Suprapubic skin (tissue), 4 donors: ENCODE measurements at regions not wholly inside any gene's neighbourhood (a gene's known extent, or its start where the extent isn't known, plus 50 kb on each side); places are given as distances from the start of the nearest gene placed in this dataset.

Source experiments
- DNase-seq, 2 donors: peaks; one replicate each; pipeline ENCODE4 v3.0.0-alpha.2; 2019; ENCODE audit warnings: low spot score in 2 of 2
- H3K27ac ChIP-seq: fragments of 200-600 bp; sonication (generic); one replicate; pipeline ENCODE4 v1.5.1; 2019
- H3K27me3 ChIP-seq: fragments of 200-600 bp; sonication (generic); one replicate; pipeline ENCODE4 v1.5.1; 2019
- H3K36me3 ChIP-seq: fragments of 200-600 bp; sonication (generic); one replicate; pipeline ENCODE4 v1.5.1; 2019
- H3K4me1 ChIP-seq: fragments of 200-600 bp; sonication (generic); one replicate; pipeline ENCODE4 v1.5.1; 2019
- H3K4me3 ChIP-seq: fragments of 200-600 bp; sonication (generic); one replicate; pipeline ENCODE4 v1.5.1; 2019; ENCODE audit warnings: mild to moderate bottlenecking
- H3K9me3 ChIP-seq: fragments of 200-600 bp; sonication (generic); one replicate; pipeline ENCODE4 v1.5.1; 2019
- EP300 ChIP-seq: sonication (generic); formaldehyde crosslinking; IDR thresholded peaks from one replicate; pipeline ENCODE4 v1.6.1; 2017; ENCODE audit warnings: antibody characterized with exemption
- POLR2A ChIP-seq, 2 donors: fragments of 450-650 bp; IDR thresholded peaks; one replicate each; pipeline ENCODE4 v1.6.1; 2017; ENCODE audit warnings: antibody characterized with exemption in 2 of 2, mild to moderate bottlenecking in 2 of 2, moderate library complexity in 2 of 2
- POLR2AphosphoS5 ChIP-seq, 3 donors: sonication (generic); formaldehyde crosslinking; IDR thresholded peaks; one replicate each; pipeline ENCODE4 v1.6.1; 2017; ENCODE audit warnings: antibody characterized with exemption in 3 of 3
- WGBS: methylation state at CpG from one replicate; pipeline ENCODE4 v1.1.5; 2018; 5-methylcytosine and 5-hydroxymethylcytosine counted together
- TF ChIP-seq, protein P1 (sequence below), 2 donors: fragments of 200-600 bp in 1 of 2; fragments of 450-650 bp in 1 of 2; sonication (generic) in 1 of 2; IDR thresholded peaks; one replicate each; pipeline ENCODE4 v1.5.1; 2016 to 2019; ENCODE audit warnings: antibody characterized with exemption in 2 of 2, mild to moderate bottlenecking in 1 of 2, moderate library complexity in 1 of 2

DNA sequence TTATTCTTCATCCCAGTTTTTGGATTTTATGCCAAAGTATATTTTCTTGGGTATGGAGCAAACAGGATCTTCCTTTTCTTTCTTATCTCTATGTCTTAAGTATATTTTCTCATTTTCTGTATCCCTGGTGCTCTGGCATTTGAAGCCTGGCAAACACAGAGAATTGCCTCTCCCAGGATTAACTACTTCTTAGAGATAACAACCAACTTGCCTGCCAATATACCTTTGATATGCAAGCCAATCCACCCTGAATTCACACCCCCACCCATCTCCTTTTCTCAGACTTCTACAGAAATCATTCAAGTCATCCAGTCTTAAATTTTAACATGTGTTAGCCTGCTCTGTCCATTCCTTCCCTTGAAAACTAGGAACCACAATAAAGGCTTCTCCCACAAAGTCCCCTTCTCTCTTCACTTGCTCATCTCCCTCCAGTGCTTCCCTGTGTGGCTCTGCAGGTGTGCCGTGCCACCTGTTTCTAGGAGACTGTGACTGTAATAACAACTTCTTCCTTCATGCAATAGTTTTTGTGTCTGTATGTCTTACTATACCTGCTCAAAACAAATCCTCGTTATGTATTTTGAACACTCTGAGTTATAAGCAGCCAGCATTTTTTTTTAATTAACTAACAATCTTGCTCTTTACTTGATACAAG lies 649.7 kb upstream of the RIOK2 start:
- Histone ChIP-seq H3K4me1 (peaks cover under 1% of the 10 kb centered on the region), H3K36me3 (no peaks in the 10 kb centered on the region), H3K27me3 (no peaks in the 10 kb centered on the region), H3K9me3 (peaks cover 4% of the 10 kb centered on the region), H3K4me3 (no peak overlapping the region), H3K27ac (no peak overlapping the region)
- TF ChIP-seq POLR2A (IDR thresholded peaks at IDR 0.05): no peak
- no peak for TF ChIP-seq POLR2AphosphoS5 (IDR thresholded peaks at IDR 0.05)
- TF ChIP-seq, protein P1, sequence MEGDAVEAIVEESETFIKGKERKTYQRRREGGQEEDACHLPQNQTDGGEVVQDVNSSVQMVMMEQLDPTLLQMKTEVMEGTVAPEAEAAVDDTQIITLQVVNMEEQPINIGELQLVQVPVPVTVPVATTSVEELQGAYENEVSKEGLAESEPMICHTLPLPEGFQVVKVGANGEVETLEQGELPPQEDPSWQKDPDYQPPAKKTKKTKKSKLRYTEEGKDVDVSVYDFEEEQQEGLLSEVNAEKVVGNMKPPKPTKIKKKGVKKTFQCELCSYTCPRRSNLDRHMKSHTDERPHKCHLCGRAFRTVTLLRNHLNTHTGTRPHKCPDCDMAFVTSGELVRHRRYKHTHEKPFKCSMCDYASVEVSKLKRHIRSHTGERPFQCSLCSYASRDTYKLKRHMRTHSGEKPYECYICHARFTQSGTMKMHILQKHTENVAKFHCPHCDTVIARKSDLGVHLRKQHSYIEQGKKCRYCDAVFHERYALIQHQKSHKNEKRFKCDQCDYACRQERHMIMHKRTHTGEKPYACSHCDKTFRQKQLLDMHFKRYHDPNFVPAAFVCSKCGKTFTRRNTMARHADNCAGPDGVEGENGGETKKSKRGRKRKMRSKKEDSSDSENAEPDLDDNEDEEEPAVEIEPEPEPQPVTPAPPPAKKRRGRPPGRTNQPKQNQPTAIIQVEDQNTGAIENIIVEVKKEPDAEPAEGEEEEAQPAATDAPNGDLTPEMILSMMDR (IDR thresholded peaks at IDR 0.05): no peak
- no peak for TF ChIP-seq EP300
- no peak for DNase-seq
- WGBS: 22% methylated on average over 2 of the region's 2 CpGs

DNA sequence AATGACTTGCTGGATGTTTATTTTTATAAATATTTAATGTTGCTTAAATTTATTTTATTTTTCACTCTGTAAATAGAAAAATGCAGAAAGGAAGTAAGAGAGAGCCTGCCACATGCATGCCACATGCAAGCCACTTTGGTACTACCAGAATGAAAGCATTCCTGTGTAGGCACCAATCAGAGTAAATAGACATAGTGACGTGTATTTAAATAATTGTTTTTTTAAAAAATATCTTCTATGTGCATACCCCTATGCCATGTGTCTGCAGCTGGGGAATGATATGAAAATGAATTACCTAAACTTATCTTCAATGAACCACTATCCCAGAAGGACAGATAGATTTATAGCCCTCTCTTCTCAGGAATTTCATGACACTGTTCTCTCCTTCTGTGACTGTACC lies 651.5 kb upstream of the RIOK2 start:
- H3K9me3 ChIP-seq: peaks cover 4% of the 10 kb centered on the region
- peaks cover 13% of the 10 kb centered on the region for H3K4me1 ChIP-seq
- no peak overlapping the region for H3K4me3 ChIP-seq
- DNase-seq: no peak
- H3K36me3 ChIP-seq: no peaks in the 10 kb centered on the region
- H3K27me3 ChIP-seq: no peaks in the 10 kb centered on the region
- 87% methylated on average over 1 of the region's 1 CpG for WGBS
- no peak overlapping the region for H3K27ac ChIP-seq
- TF ChIP-seq EP300 (no peak), POLR2A (IDR thresholded peaks at IDR 0.05) (no peak), POLR2AphosphoS5 (IDR thresholded peaks at IDR 0.05) (no peak)
- TF ChIP-seq, protein P1 (IDR thresholded peaks at IDR 0.05): no peak

DNA sequence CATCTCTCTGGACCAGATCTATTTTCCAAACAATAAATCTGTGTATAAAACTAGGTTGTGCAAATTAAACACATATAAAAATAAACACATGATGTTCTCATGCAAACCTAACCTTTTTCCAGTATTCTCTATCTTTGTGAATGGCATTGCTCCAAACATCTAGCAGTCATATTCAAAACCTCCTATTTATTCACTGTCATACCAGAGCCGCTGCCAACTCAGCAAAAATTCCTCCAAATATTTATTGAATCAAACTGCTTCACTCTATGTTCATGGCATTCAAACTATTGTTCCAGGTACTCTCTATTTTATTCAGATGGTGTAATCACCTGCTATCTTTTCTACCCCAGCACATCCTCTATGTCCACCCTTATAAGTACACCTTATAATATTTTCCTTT lies 652.1 kb upstream of the RIOK2 start:
- WGBS: 67% methylated on average over 1 of the region's 1 CpG
- TF ChIP-seq EP300: no peak
- no peak for TF ChIP-seq POLR2AphosphoS5 (IDR thresholded peaks at IDR 0.05)
- TF ChIP-seq POLR2A (IDR thresholded peaks at IDR 0.05): no peak
- TF ChIP-seq, protein P1 (IDR thresholded peaks at IDR 0.05): no peak
- Histone ChIP-seq H3K27ac (no peak overlapping the region), H3K4me3 (no peak overlapping the region), H3K36me3 (no peaks in the 10 kb centered on the region), H3K27me3 (no peaks in the 10 kb centered on the region), H3K9me3 (peaks cover 4% of the 10 kb centered on the region), H3K4me1 (peaks cover 13% of the 10 kb centered on the region)
- no peak for DNase-seq

DNA sequence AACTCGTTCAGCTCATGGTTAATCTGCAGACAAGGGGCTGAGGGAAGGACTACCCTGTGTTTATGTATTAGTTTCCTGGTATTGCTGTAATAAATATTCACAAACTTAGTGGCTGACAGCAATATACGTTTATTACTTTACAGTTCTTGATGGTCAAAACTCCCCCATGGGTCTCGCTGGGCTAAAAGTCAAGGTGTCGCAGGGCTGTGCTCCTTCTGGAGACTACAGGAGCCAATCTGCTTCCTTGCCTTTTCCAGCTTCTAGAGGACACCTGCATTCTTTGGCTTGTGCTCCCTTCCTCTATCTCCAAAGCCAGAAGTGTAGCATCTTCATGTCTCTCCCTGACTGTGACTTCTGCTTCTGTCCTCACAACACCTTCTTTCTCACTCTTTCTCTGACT lies 653.8 kb upstream of the RIOK2 start:
- 95% methylated on average over 4 of the region's 4 CpGs for WGBS
- TF ChIP-seq EP300 (no peak), POLR2AphosphoS5 (IDR thresholded peaks at IDR 0.05) (no peak), POLR2A (IDR thresholded peaks at IDR 0.05) (no peak)
- TF ChIP-seq, protein P1 (IDR thresholded peaks at IDR 0.05): no peak
- H3K4me1 ChIP-seq: peaks cover 13% of the 10 kb centered on the region
- no peaks in the 10 kb centered on the region for H3K27me3 ChIP-seq
- no peaks in the 10 kb centered on the region for H3K36me3 ChIP-seq
- peaks cover 4% of the 10 kb centered on the region for H3K9me3 ChIP-seq
- no peak overlapping the region for H3K27ac ChIP-seq
- no peak for DNase-seq
- no peak overlapping the region for H3K4me3 ChIP-seq

DNA sequence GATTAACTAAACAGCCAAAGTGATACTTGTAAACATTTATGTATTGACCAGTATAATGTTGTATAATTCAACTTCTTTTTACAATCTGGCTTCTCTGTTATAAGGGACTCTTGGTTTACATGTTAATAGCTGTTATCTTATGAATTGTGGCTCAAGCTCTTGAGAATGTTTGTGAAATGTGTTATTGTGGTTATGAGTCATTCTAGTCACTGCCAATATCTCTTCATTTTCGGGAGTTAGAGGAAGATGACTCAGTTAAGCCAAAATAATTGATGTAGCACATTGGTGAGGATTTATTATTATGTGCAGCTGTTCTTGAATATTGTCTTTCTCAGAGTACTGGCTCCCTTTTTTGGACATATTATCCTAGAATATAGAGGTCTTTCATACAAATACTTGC lies 655.2 kb upstream of the RIOK2 start:
- DNase-seq: no peak
- 0% methylated on average over 1 of the region's 1 CpG for WGBS

More for the DNA sequence above, 655.2 kb upstream of the RIOK2 start:
- no peak for TF ChIP-seq POLR2A (IDR thresholded peaks at IDR 0.05)
- TF ChIP-seq EP300: no peak
- TF ChIP-seq, protein P1 (IDR thresholded peaks at IDR 0.05): no peak
- no peak for TF ChIP-seq POLR2AphosphoS5 (IDR thresholded peaks at IDR 0.05)
- Histone ChIP-seq H3K4me1 (peaks cover 13% of the 10 kb centered on the region), H3K4me3 (no peak overlapping the region), H3K27ac (no peak overlapping the region), H3K27me3 (no peaks in the 10 kb centered on the region), H3K9me3 (no peaks in the 10 kb centered on the region), H3K36me3 (no peaks in the 10 kb centered on the region)
